Breast epithelium (tissue), 4 donors: ENCODE measurements at regions not wholly inside any gene's neighbourhood (a gene's known extent, or its start where the extent isn't known, plus 50 kb on each side); places are given as distances from the start of the nearest gene placed in this dataset.
A peak's percentile ranks its signal among the peaks of the same experiment; 100 is the strongest.
"Not testable (repeated sequence)": the region's sequence is repeated elsewhere in the genome, so short reads cannot be mapped to it uniquely, and the experiment has no call there.

Experiments used
- DNase-seq, 2 donors: peaks; one replicate each; pipeline ENCODE4 v3.0.0-alpha.2; 2019; ENCODE audit warnings: low spot score in 2 of 2
- H3K27ac ChIP-seq, 2 donors: fragments of 200-600 bp; sonication (generic) in 1 of 2; one replicate each; pipeline ENCODE4 v1.5.1; 2016 to 2019; ENCODE audit warnings: mild to moderate bottlenecking in 1 of 2
- H3K27me3 ChIP-seq, 2 donors: fragments of 200-600 bp; sonication (generic) in 1 of 2; one replicate each; pipeline versions ENCODE4 v1.5.1 to v1.6.0; 2017 to 2019; ENCODE audit warnings: control low read depth in 1 of 2, mild to moderate bottlenecking in 1 of 2
- H3K36me3 ChIP-seq: fragments of 200-600 bp; one replicate; pipeline ENCODE4 v1.5.1; 2019
- H3K4me1 ChIP-seq, 2 donors: fragments of 200-600 bp; sonication (generic); one replicate each; pipeline ENCODE4 v1.5.1; 2016 to 2019; ENCODE audit warnings: control low read depth in 1 of 2
- H3K4me3 ChIP-seq, 3 donors: fragments of 200-600 bp; sonication (generic); 1 replicate in 2 of 3; 2 replicates in 1 of 3; pipeline ENCODE4 v1.5.1; 2016 to 2019; ENCODE audit warnings: mild to moderate bottlenecking in 3 of 3, moderate library complexity in 2 of 3
- H3K9me3 ChIP-seq, 2 donors: fragments of 200-600 bp; sonication (generic) in 1 of 2; one replicate each; pipeline ENCODE4 v1.5.1; 2016 to 2019; ENCODE audit warnings: control low read depth in 1 of 2
- POLR2AphosphoS5 ChIP-seq, 3 donors: sonication (generic); formaldehyde crosslinking; IDR thresholded peaks; one replicate each; pipeline ENCODE4 v1.6.1; 2017; ENCODE audit warnings: antibody characterized with exemption in 3 of 3
- intact Hi-C: fragments of 100-400 bp; cut with DNase I; formaldehyde crosslinking; loops from one replicate; pipeline ENCODE4 v1.15.1; 2023; ENCODE audit warnings: low total_unique reads

- H3K27me3 ChIP-seq, H3K36me3 ChIP-seq, H3K4me3 ChIP-seq, H3K27ac ChIP-seq, intact Hi-C loops, H3K4me1 ChIP-seq, DNase-seq: not testable (repeated sequence)
- H3K9me3 ChIP-seq: peaks cover 13 to 17% of the 10 kb centered on the region in 2 donors
These were observed 1654.0 kb downstream of the SPATA31A7 start for GRCh38 chr9:62843706-62844290.

- DNase-seq, H3K4me3 ChIP-seq, H3K27ac ChIP-seq, H3K36me3 ChIP-seq, H3K27me3 ChIP-seq, intact Hi-C loops, H3K4me1 ChIP-seq: not testable (repeated sequence)
- H3K9me3 ChIP-seq: peaks cover 13 to 17% of the 10 kb centered on the region in 2 donors
These were observed 1654.9 kb downstream of the SPATA31A7 start for GRCh38 chr9:62844681-62845185.

DNA sequence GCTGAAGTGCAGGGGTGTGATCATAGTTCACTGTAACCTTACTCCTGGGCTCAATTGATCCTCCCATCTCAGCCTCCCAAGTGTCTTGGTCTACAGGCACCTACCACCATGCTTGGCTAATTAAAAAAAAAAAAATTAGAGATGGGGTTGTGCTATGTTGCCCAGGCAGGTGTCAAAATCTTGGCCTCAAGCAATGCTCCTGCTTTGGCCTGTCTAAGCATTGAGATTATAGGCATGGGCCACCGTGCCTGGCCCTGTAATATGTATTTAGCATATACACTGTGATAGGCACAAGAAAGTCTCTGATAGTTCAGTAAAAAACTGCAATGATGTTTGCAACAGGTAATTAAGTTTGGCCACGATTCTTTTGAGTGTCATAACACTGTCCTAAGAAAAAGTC, 1658.4 kb downstream of the SPATA31A7 start:
- DNase-seq, intact Hi-C loops, H3K27me3 ChIP-seq: not testable (repeated sequence)

DNA sequence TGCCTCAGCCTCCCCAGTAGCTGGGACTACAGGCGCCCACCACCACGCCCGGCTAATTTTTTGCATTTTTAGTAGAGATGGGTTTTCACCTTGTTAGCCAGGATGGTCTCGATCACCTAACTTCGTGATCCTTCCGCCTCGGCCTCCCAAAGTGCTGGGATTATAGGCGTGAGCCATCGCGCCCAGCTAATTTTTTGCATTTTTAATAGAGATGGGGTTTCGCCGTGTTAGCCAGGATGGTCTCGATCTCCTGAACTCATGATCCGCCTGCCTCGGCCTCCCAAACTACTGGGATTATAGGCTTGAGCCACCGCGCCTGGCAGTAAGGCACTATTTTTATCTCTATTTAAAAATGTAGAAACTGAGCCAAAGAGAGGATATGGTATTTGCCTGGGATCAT, 1660.2 kb downstream of the SPATA31A7 start:
- DNase-seq: not testable (repeated sequence)

More for the DNA sequence above, 1658.4 kb downstream of the SPATA31A7 start:
- not testable (repeated sequence) for H3K36me3 ChIP-seq, H3K9me3 ChIP-seq, H3K27ac ChIP-seq, H3K4me3 ChIP-seq, H3K4me1 ChIP-seq

DNA sequence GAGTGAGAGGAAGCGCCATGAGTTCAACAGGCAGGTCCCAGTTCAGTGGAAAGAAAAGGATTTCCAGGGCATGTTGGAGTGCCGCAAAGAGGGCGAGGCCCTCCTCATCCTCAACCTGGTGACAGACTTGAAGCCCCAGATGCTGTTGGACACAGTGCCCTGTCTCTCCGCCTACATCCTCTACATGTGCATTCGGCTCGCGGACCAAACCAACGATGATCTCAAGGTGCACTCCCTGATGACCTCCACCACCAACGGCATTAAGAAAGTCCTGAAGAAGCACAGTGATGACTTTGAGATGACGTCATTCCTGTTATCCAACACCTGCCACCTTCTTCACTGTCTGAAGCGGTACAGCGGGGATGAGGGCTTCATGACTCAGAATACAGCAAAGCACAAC, 1667.4 kb downstream of the SPATA31A7 start:
- DNase-seq, H3K4me3 ChIP-seq, intact Hi-C loops, H3K36me3 ChIP-seq, H3K27ac ChIP-seq, H3K9me3 ChIP-seq, H3K27me3 ChIP-seq, H3K4me1 ChIP-seq: not testable (repeated sequence)

More for the DNA sequence above, 1660.2 kb downstream of the SPATA31A7 start:
- H3K9me3 ChIP-seq, H3K4me1 ChIP-seq, H3K36me3 ChIP-seq, H3K27me3 ChIP-seq, intact Hi-C loops, H3K27ac ChIP-seq, H3K4me3 ChIP-seq: not testable (repeated sequence)

GRCh38 chr9:62858240-62858639, 1668.4 kb downstream of the SPATA31A7 start:
- H3K27me3 ChIP-seq: not testable (repeated sequence)

DNA sequence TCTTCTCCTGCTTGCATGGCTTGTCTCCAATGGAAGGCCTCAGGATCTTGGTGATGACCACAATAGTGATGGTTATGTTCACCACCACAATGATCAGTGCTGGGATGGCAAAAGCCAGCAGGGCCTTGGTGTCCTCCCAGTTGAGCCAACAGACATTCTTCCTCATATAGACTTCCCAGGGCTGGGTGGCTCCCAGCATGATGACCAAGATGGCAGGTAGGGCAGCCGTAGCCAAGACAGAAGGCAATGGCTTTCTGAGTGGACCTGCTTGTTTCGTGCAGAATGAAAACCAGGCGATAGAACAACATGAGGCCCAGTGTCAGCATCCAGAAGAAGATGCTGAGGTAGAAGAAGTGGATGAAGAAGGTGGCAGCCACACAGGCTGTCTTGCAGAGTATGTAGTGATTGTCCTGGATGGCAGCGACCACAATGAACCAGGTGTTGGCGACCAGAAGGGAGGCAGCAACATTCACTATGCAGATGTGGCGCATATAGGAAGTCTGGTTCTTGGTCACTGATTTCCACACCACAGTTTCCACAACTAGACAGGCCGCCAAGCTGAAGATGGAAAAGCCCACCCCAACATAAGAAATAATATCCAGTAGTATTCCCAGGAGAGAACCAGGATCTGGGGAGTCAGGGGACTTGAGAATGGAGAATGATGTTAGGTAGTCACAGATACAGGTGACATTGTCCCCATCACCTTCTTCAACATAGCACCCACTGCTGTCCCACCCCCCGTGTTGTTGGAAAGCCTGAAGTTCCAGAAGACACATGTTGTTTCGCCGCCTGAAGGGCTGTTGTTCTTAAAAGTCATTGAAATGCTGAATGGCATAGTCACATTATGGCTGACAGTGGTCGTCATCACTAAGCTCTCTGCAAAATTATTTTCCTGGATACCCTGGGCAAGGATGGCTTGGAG, 1671.4 kb downstream of the SPATA31A7 start:
- H3K4me3 ChIP-seq, H3K27me3 ChIP-seq, H3K27ac ChIP-seq, intact Hi-C loops, H3K36me3 ChIP-seq, H3K4me1 ChIP-seq, H3K9me3 ChIP-seq, DNase-seq: not testable (repeated sequence)

More at GRCh38 chr9:62858240-62858639, 1668.4 kb downstream of the SPATA31A7 start:
- H3K36me3 ChIP-seq, H3K9me3 ChIP-seq, H3K27ac ChIP-seq, DNase-seq, H3K4me3 ChIP-seq, H3K4me1 ChIP-seq, intact Hi-C loops: not testable (repeated sequence)

GRCh38 chr9:62862180-62862579, 1672.3 kb downstream of the SPATA31A7 start:
- H3K36me3 ChIP-seq, DNase-seq, intact Hi-C loops, H3K9me3 ChIP-seq, H3K4me1 ChIP-seq, H3K4me3 ChIP-seq, H3K27ac ChIP-seq, H3K27me3 ChIP-seq: not testable (repeated sequence)

- H3K9me3 ChIP-seq, H3K27ac ChIP-seq, H3K4me3 ChIP-seq, intact Hi-C loops, H3K4me1 ChIP-seq, H3K36me3 ChIP-seq, H3K27me3 ChIP-seq: not testable (repeated sequence)
- peak in 1 of 3 donors; percentile 17 for TF ChIP-seq POLR2AphosphoS5 (IDR thresholded peaks at IDR 0.05)
- DNase-seq: peak; percentile 80 to 84
These were observed 1673.5 kb downstream of the SPATA31A7 start for GRCh38 chr9:62863319-62863718.

GRCh38 chr9:62863867-62864266, 1674.0 kb downstream of the SPATA31A7 start:
- H3K27me3 ChIP-seq, H3K4me3 ChIP-seq, H3K9me3 ChIP-seq, H3K27ac ChIP-seq, H3K36me3 ChIP-seq, intact Hi-C loops, DNase-seq, H3K4me1 ChIP-seq: not testable (repeated sequence)

DNA sequence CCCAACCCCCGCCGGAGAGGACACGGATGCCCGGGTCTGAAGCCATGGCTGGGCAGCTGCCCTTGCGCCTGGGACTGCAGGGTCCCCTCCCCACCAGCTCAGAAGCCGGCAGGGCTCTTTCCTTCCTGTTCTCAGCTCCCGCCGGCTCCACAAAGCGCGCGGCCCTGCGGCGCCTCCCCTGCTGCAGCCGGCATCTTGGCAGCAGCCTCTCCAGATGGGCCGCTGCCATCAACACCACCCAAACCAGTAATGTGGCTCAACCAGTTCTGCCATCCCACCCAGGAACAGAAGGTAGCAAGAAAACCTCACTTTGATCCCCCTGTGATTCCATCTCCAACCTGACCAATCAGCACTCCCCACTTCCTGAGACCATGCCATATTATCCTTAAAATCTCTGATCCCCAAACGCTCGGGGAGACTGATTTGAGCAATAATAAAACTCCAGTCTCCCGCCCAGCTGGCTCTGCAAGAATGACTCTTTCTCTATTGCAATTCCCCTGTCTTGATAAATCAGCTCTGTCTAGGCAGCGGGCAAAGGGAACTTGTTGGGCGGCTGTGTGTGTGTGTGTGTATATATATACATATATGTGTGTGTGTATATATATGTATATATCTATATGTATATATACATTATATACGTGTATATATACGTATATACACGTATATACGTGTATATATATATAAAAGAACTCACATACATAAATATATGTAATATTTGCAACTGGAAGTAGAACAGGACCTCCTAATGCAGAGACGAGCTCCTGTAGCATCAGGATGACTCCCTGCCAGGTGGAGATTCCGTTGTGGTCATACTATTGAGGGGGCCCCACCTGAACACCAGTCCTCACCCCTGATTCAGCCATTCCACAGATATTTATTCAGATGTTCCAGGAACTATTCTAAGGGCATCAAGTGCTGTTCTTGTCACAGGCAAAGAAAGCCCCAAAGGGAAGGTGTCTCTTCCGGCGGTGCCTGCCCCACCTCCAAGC, 1674.9 kb downstream of the SPATA31A7 start:
- not testable (repeated sequence) for H3K27me3 ChIP-seq

GRCh38 chr9:62869061-62869460, 1679.2 kb downstream of the SPATA31A7 start:
- H3K36me3 ChIP-seq, H3K9me3 ChIP-seq, H3K4me3 ChIP-seq, H3K4me1 ChIP-seq, intact Hi-C loops, H3K27me3 ChIP-seq, DNase-seq, H3K27ac ChIP-seq: not testable (repeated sequence)

More for the DNA sequence above, 1674.9 kb downstream of the SPATA31A7 start:
- peak; percentile 73 to 76 for DNase-seq
- H3K36me3 ChIP-seq, H3K4me1 ChIP-seq, H3K9me3 ChIP-seq, intact Hi-C loops: not testable (repeated sequence)
- Histone ChIP-seq H3K27ac (peak overlapping the region in 1 of 2 donors; percentile 1), H3K4me3 (peak overlapping the region in 2 of 3 donors; percentile 12 to 51)
